ENCODE measurements at regions not wholly inside any gene's neighbourhood (a gene's known extent, or its start where the extent isn't known, plus 50 kb on each side); places are given as distances from the start of the nearest gene placed in this dataset.

DNA sequence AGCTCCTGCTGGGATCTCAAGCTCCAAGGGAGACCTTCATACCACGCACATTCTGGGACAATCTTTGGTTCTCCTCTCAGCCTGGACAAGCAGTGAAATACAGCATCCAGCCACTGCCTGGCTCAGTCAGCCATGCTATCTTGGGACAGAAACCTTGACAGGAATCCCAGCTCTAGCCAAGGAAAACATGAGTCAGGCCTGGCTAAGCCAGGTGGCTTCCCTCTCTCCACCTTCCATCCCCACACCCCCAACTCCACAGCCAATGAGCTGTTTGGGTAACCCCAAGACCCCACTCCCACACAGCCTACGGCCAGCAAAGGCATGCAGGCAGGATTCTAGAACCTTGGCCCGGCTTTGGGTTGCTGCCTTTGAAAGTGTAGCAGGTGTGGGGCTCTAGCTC, 64.9 kb downstream of the MCFD2 start (continued):
- TF ChIP-seq ZNF549 (CRISPR knock-in tag; IDR thresholded peaks at IDR 0.05) (no peak), HNRNPUL1 (IDR thresholded peaks at IDR 0.05; ENCODE audit: low read depth, low read length) (no peak), ZNF282 (IDR thresholded peaks at IDR 0.05; ENCODE audit: partially characterized antibody) (no peak)

DNA sequence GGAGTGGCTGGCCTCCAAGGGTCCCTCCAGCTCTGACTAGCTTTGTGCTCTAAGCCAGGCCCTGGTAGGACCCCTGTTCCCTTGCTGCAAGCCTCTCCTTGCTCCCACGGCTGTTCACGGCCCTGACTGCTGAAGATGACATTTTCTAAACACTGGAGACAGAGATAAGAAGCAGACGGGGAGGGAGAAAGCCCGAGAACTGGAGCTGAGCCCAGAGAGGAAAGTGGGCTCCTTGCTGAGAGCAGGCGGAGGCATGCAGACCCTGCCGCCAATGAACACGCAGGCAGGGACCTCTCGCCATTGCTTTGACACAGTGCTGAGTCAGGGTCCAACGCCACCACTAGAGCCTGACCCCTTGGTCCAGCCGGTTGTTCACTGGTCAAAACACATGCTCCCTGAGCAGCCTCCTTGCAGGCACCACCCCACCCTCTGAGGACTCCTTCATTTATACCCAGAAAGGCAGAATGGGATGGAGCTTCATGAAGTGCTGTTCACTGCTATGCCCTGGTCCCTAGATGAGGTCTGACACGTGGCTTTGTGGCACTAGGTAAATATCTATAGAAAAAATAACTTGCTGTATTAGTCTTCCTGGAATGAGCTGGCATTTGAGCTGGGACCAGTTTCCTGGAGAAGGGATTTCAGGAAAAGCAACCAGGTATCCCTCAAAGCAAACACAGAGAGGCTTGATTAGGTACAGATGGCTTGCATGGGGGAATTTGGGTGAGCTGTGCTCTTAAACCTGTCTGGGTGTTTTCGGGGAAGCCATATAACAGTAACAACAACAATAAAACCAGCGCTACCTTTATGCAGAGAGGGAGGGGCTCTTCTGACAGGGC, 65.7 kb downstream of the MCFD2 start:
- ATAC-seq (peak; percentile 67), DNase-seq (ENCODE audit: low spot score) (no peak), FAIRE-seq (peak; percentile 47)
- intact Hi-C loops (cut with micrococcal nuclease; ENCODE audit: unreplicated experiment): no loop called here
- no peaks in the 10 kb centered on the region for H4K20me1 ChIP-seq (ENCODE audit: insufficient read depth, low read length)
- H3K27ac ChIP-seq (ENCODE audit: extremely low read length, insufficient read depth, low read length): no peak overlapping the region
- no TSS peak for BruUV-seq (replicated peaks)
- peak overlapping the region in 2 of 3 experiments; percentile 20 to 53; a peak in 2 of 6 replicates for H3K4me3 ChIP-seq (replicated peaks in 1 of 3; ENCODE audit: insufficient read depth in 1 of 3, low read depth in 2 of 3, low read length in 3 of 3)
- peak overlapping the region; percentile 62 for H3K4me2 ChIP-seq (ENCODE audit: low read depth, low read length)
- H3K4me1 ChIP-seq (ENCODE audit: insufficient read depth, low read length): peaks cover 59% of the 10 kb centered on the region
- ChIA-PET CTCF (ENCODE audit: low intra/inter-chr PET ratio, low total read pairs) (no interaction called here), POLR2A (no interaction called here)
- H3K79me2 ChIP-seq (ENCODE audit: insufficient read depth, low read length): no peaks in the 10 kb centered on the region
- no peaks in the 10 kb centered on the region for H3K36me3 ChIP-seq (replicated peaks in 1 of 2; ENCODE audit: control insufficient read depth in 1 of 2, insufficient read depth in 2 of 2, low read length in 2 of 2)
- H3K9ac ChIP-seq (ENCODE audit: insufficient read depth, low read depth, low read length): no peak overlapping the region
- peaks cover 3 to 56% of the 10 kb centered on the region in 2 experiments for H3K27me3 ChIP-seq (ENCODE audit: control insufficient read depth in 1 of 2, insufficient read depth in 2 of 2, low read length in 2 of 2)
- WGBS (ENCODE audit: low lambda C conversion rate): 16% methylated on average over 12 of the region's 13 CpGs
- H3K9me3 ChIP-seq (ENCODE audit: low read length): no peaks in the 10 kb centered on the region
- in situ Hi-C loops (cut with HindIII; ENCODE audit: extremely low pct_ligation_motif_present, low pct_unique_long_range_greater_than_20kb): no loop called here
- no peak overlapping the region for H2AFZ ChIP-seq (ENCODE audit: low read length)
- peak; percentile 29; the same call in 1 of the 2 replicates for TF ChIP-seq ZNF563 (CRISPR knock-in tag; IDR thresholded peaks at IDR 0.05)
- TF ChIP-seq FOSL2 (CRISPR knock-in tag; IDR thresholded peaks at IDR 0.05): 0 out of 2 replicates have a peak, but pooled peaks have one; percentile 18
- 0 out of 2 replicates have a peak, but pooled peaks have one; percentile 32 for TF ChIP-seq HDAC2 (CRISPR knock-in tag; IDR thresholded peaks at IDR 0.05)
- TF ChIP-seq, protein P1, sequence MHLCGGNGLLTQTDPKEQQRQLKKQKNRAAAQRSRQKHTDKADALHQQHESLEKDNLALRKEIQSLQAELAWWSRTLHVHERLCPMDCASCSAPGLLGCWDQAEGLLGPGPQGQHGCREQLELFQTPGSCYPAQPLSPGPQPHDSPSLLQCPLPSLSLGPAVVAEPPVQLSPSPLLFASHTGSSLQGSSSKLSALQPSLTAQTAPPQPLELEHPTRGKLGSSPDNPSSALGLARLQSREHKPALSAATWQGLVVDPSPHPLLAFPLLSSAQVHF (CRISPR knock-in tag; IDR thresholded peaks at IDR 0.05): no peak
- TF ChIP-seq, protein P2, sequence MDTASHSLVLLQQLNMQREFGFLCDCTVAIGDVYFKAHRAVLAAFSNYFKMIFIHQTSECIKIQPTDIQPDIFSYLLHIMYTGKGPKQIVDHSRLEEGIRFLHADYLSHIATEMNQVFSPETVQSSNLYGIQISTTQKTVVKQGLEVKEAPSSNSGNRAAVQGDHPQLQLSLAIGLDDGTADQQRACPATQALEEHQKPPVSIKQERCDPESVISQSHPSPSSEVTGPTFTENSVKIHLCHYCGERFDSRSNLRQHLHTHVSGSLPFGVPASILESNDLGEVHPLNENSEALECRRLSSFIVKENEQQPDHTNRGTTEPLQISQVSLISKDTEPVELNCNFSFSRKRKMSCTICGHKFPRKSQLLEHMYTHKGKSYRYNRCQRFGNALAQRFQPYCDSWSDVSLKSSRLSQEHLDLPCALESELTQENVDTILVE (CRISPR knock-in tag; IDR thresholded peaks at IDR 0.05): no peak
- TF ChIP-seq ZMYM2 (CRISPR knock-in tag; IDR thresholded peaks at IDR 0.05): 0 out of 2 replicates have a peak, but pooled peaks have one; percentile 34
- TF ChIP-seq, protein P3, sequence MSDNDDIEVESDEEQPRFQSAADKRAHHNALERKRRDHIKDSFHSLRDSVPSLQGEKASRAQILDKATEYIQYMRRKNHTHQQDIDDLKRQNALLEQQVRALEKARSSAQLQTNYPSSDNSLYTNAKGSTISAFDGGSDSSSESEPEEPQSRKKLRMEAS (IDR thresholded peaks at IDR 0.05): peak; percentile 37; the same call in 1 of the 2 replicates
- TF ChIP-seq LCORL (IDR thresholded peaks at IDR 0.05): no peak
- 0 out of 2 replicates have a peak, but pooled peaks have one; percentile 44 for TF ChIP-seq LCORL (CRISPR knock-in tag; IDR thresholded peaks at IDR 0.05)
- peak; percentile 67; the same call in 1 of the 2 replicates for TF ChIP-seq MAFF (IDR thresholded peaks at IDR 0.05; ENCODE audit: low read depth, low read length)
- peak; percentile 24 for TF ChIP-seq ZNF883 (CRISPR knock-in tag; IDR thresholded peaks at IDR 0.05; ENCODE audit: not compliant biosample characterization)
- TF ChIP-seq, protein P4, sequence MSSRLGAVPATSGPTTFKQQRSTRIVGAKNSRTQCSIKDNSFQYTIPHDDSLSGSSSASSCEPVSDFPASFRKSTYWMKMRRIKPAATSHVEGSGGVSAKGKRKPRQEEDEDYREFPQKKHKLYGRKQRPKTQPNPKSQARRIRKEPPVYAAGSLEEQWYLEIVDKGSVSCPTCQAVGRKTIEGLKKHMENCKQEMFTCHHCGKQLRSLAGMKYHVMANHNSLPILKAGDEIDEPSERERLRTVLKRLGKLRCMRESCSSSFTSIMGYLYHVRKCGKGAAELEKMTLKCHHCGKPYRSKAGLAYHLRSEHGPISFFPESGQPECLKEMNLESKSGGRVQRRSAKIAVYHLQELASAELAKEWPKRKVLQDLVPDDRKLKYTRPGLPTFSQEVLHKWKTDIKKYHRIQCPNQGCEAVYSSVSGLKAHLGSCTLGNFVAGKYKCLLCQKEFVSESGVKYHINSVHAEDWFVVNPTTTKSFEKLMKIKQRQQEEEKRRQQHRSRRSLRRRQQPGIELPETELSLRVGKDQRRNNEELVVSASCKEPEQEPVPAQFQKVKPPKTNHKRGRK (CRISPR knock-in tag; IDR thresholded peaks at IDR 0.05): no peak
- peak; percentile 60; the same call in 1 of the 2 replicates for TF ChIP-seq NFE2 (CRISPR knock-in tag; IDR thresholded peaks at IDR 0.05)
- TF ChIP-seq SMC3 (IDR thresholded peaks at IDR 0.05; ENCODE audit: low read length): no peak
- peak; percentile 82 to 86 for TF ChIP-seq MAFK (conservative IDR thresholded peaks at IDR 0.05 in 1 of 2, IDR thresholded peaks at IDR 0.05 in 1 of 2; ENCODE audit: low read length in 2 of 2)
- 0 out of 2 replicates have a peak, but pooled peaks have one; percentile 22 for TF ChIP-seq ERF (CRISPR knock-in tag; IDR thresholded peaks at IDR 0.05)

All from HepG2 (cell line).